ENCODE measurements at regions not wholly inside any gene's neighbourhood (a gene's known extent, or its start where the extent isn't known, plus 50 kb on each side); places are given as distances from the start of the nearest gene placed in this dataset.
"Not testable (repeated sequence)": the region's sequence is repeated elsewhere in the genome, so short reads cannot be mapped to it uniquely, and the experiment has no call there.

DNA sequence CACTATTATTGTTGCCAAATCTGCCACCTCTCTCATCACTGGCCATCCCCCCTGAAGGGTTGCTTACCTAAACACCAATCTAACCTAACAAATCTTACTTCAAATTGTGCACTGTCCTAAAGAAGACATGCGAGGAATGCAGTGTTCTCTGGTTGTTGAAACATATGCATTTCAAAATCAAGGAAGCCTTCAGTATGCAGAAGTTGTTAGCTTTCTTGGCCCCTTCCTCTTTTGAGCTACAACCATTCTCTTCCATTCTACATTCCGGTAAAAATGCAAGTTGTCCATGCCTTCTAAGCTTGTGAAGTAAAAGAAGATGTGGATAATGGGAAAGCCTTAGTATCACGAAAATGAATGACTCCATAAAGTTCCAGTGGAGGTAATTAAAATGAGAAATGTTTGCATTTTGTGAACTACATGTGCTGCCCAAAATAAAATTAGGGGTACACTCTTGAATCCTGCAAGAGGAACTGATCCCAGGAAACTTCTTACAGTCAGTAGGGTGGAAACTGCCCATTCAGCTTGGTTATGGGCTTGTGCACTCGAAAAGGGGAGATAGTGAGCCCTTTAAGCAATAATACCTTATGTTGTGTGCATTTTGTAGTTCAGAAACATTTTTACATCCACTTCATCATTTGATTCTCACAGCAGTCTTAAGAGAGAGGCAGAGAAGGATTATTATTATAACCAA lies 77.6 kb upstream of the ADRB2 start:
- Histone ChIP-seq H3K36me3 (no peaks in the 10 kb centered on the region), H3K4me3 (no peak overlapping the region), H3K9me3 (no peaks in the 10 kb centered on the region), H3K27me3 (no peaks in the 10 kb centered on the region), H3K27ac (no peak overlapping the region), H3K4me1 (peaks cover 0 to 15% (median 0%) of the 10 kb centered on the region in 3 donors)
- TF ChIP-seq CTCF (IDR thresholded peaks at IDR 0.05): no peak
- TF ChIP-seq POLR2A (IDR thresholded peaks at IDR 0.05): no peak
- WGBS, 2 donors: 69 to 77% methylated on average over 4 of the region's 4 CpGs
- intact Hi-C loops (cut with DNase I): loop anchor here (10.0 kb wide), 1 partner anchor 66 kb away; no protein-coding TSS in a partner anchor
- DNase-seq: no peak

- peaks cover 0 to 15% (median 0%) of the 10 kb centered on the region in 3 donors for H3K4me1 ChIP-seq
- H3K4me3 ChIP-seq: no peak overlapping the region
- no peaks in the 10 kb centered on the region for H3K9me3 ChIP-seq
- no peak for DNase-seq
- intact Hi-C loops (cut with DNase I): no loop called here
- WGBS, 2 donors: 64 to 72% methylated on average over 5 of the region's 5 CpGs
- H3K27ac ChIP-seq: no peak overlapping the region
- TF ChIP-seq POLR2A (IDR thresholded peaks at IDR 0.05) (no peak), CTCF (IDR thresholded peaks at IDR 0.05) (no peak)
- H3K27me3 ChIP-seq: no peaks in the 10 kb centered on the region
- no peaks in the 10 kb centered on the region for H3K36me3 ChIP-seq
Observed at GRCh38 chr5:148750614-148751013, 75.8 kb upstream of the ADRB2 start.

DNA sequence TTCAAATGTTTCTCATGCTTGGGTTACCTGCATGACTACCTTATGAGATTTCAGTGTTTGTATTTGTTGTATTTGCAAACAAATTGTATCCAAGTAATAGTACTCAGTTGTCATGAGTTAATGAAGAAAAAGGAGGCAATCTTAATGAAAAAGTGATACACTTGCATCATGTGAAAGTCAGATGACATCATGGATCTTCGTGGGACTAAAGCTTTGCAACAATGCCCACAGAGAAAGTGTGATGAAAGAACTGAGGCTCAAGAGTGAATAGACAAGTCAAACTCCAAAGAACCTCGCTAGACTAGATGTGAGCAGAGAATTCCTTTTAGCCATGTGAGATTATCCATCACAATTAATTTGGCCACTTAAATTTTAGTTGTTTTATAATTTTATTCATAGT lies 75.4 kb upstream of the ADRB2 start:
- intact Hi-C loops (cut with DNase I): no loop called here
- Histone ChIP-seq H3K9me3 (peaks cover 0 to 3% (median 0%) of the 10 kb centered on the region in 3 donors), H3K27me3 (no peaks in the 10 kb centered on the region), H3K4me1 (peaks cover 0 to 15% (median 0%) of the 10 kb centered on the region in 3 donors), H3K4me3 (no peak overlapping the region), H3K27ac (no peak overlapping the region), H3K36me3 (no peaks in the 10 kb centered on the region)
- TF ChIP-seq POLR2A (IDR thresholded peaks at IDR 0.05): no peak
- no peak for TF ChIP-seq CTCF (IDR thresholded peaks at IDR 0.05)
- DNase-seq: no peak
- WGBS, 2 donors: 55 to 58% methylated on average over 2 of the region's 2 CpGs

GRCh38 chr5:148752375-148752774 lies 74.0 kb upstream of the ADRB2 start:
- H3K4me3 ChIP-seq; intact Hi-C loops (cut with DNase I); H3K27ac ChIP-seq; H3K4me1 ChIP-seq; H3K9me3 ChIP-seq; H3K36me3 ChIP-seq; H3K27me3 ChIP-seq; DNase-seq: not testable (repeated sequence)

- Histone ChIP-seq H3K9me3 (peaks cover 0 to 5% (median 0%) of the 10 kb centered on the region in 3 donors), H3K27me3 (no peaks in the 10 kb centered on the region), H3K4me1 (no peaks in the 10 kb centered on the region), H3K27ac (no peak overlapping the region), H3K36me3 (no peaks in the 10 kb centered on the region), H3K4me3 (no peak overlapping the region)
- intact Hi-C loops (cut with DNase I): no loop called here
- DNase-seq: no peak
- no peak for TF ChIP-seq POLR2A (IDR thresholded peaks at IDR 0.05)
- TF ChIP-seq CTCF (IDR thresholded peaks at IDR 0.05): no peak
- 56 to 60% methylated on average over 3 of the region's 3 CpGs for WGBS, 2 donors
Observed at GRCh38 chr5:148759101-148759500, 67.3 kb upstream of the ADRB2 start.

Data from esophagus squamous epithelium (tissue), 5 donors.